GM10266 (cell line): ENCODE measurements at regions not wholly inside any gene's neighbourhood (a gene's known extent, or its start where the extent isn't known, plus 50 kb on each side); places are given as distances from the start of the nearest gene placed in this dataset.

Experiments
- DNase-seq: peaks from one replicate; pipeline ENCODE4 v3.0.0; 2012; ENCODE audit errors: extremely low spot score
- CTCF ChIP-seq: IDR thresholded peaks from 2 replicates; pipeline ENCODE4 v1.5.1; 2012; ENCODE audit warnings: mild to moderate bottlenecking, low read depth; ENCODE audit not compliant: control insufficient read depth, insufficient read depth; ENCODE audit errors: missing control alignments

GRCh38 chrX:13144927-13145655, 100.7 kb upstream of the FAM9C start:
- DNase-seq: no peak
- no peak for TF ChIP-seq CTCF

GRCh38 chrX:13142891-13143290, 98.5 kb upstream of the FAM9C start:
- TF ChIP-seq CTCF: no peak
- DNase-seq: no peak

- no peak for TF ChIP-seq CTCF
- no peak for DNase-seq
These were observed 95.6 kb upstream of the FAM9C start for GRCh38 chrX:13140007-13140406.

GRCh38 chrX:13131396-13132137, 87.1 kb upstream of the FAM9C start:
- no peak for TF ChIP-seq CTCF
- peak; percentile 12 for DNase-seq

- no peak for TF ChIP-seq CTCF
- DNase-seq: no peak
These were observed 86.4 kb upstream of the FAM9C start for GRCh38 chrX:13130816-13131215.

- no peak for TF ChIP-seq CTCF
- DNase-seq: no peak
These were observed 83.7 kb upstream of the FAM9C start for GRCh38 chrX:13128104-13128503.

- TF ChIP-seq CTCF: no peak
- no peak for DNase-seq
These were observed 82.4 kb upstream of the FAM9C start for GRCh38 chrX:13126775-13127174.
